ENCODE measurements at regions not wholly inside any gene's neighbourhood (a gene's known extent, or its start where the extent isn't known, plus 50 kb on each side); places are given as distances from the start of the nearest gene placed in this dataset.
"Not testable (repeated sequence)": the region's sequence is repeated elsewhere in the genome, so short reads cannot be mapped to it uniquely, and the experiment has no call there.

GRCh38 chr1:230558324-230558723 is 84.0 kb upstream of the COG2 start:
- DNase-seq (ENCODE audit: low read depth in 3 of 3, low spot score in 2 of 3) = no peak

- no peak for DNase-seq (ENCODE audit: low read depth in 3 of 3, low spot score in 2 of 3)
Observed at GRCh38 chr1:230556453-230556852, 85.8 kb upstream of the COG2 start.

GRCh38 chr1:230555814-230556213 is 86.5 kb upstream of the COG2 start:
- no peak for DNase-seq (ENCODE audit: low read depth in 3 of 3, low spot score in 2 of 3)

- DNase-seq (ENCODE audit: low read depth in 3 of 3, low spot score in 2 of 3) = no peak
Observed at GRCh38 chr1:230552880-230553279, 89.4 kb upstream of the COG2 start.

- not testable (repeated sequence) for DNase-seq (ENCODE audit: low read depth in 3 of 3, low spot score in 2 of 3)
Observed at GRCh38 chr1:230550945-230551344, 91.3 kb upstream of the COG2 start.

- DNase-seq (ENCODE audit: low read depth in 3 of 3, low spot score in 2 of 3) = no peak
Observed at GRCh38 chr1:230550428-230550827, 91.9 kb upstream of the COG2 start.

- DNase-seq (ENCODE audit: low read depth in 3 of 3, low spot score in 2 of 3) = no peak
Observed at GRCh38 chr1:230549625-230550024, 92.7 kb upstream of the COG2 start.

GRCh38 chr1:230548997-230549396 is 93.3 kb upstream of the COG2 start:
- no peak for DNase-seq (ENCODE audit: low read depth in 3 of 3, low spot score in 2 of 3)

GRCh38 chr1:230548357-230548756 is 93.9 kb upstream of the COG2 start:
- DNase-seq (ENCODE audit: low read depth in 3 of 3, low spot score in 2 of 3) = no peak

GRCh38 chr1:230545181-230545580 is 97.1 kb upstream of the COG2 start:
- no peak for DNase-seq (ENCODE audit: low read depth in 3 of 3, low spot score in 2 of 3)

GRCh38 chr1:230544758-230545157 is 97.5 kb upstream of the COG2 start:
- no peak for DNase-seq (ENCODE audit: low read depth in 3 of 3, low spot score in 2 of 3)

GRCh38 chr1:230543085-230543484 is 99.2 kb upstream of the COG2 start:
- no peak for DNase-seq (ENCODE audit: low read depth in 3 of 3, low spot score in 2 of 3)

- no peak for DNase-seq (ENCODE audit: low read depth in 3 of 3, low spot score in 2 of 3)
Observed at GRCh38 chr1:230542681-230543080, 99.6 kb upstream of the COG2 start.

- DNase-seq (ENCODE audit: low read depth in 3 of 3, low spot score in 2 of 3) = no peak
Observed at GRCh38 chr1:230542054-230542453, 100.2 kb upstream of the COG2 start.

GRCh38 chr1:230541306-230541705 is 101.0 kb upstream of the COG2 start:
- no peak for DNase-seq (ENCODE audit: low read depth in 3 of 3, low spot score in 2 of 3)

- no peak for DNase-seq (ENCODE audit: low read depth in 3 of 3, low spot score in 2 of 3)
Observed at GRCh38 chr1:230540421-230541155, 101.7 kb upstream of the COG2 start.

GRCh38 chr1:230537456-230537855 is 104.8 kb upstream of the COG2 start:
- DNase-seq (ENCODE audit: low read depth in 3 of 3, low spot score in 2 of 3) = no peak

GRCh38 chr1:230536641-230537155 is 105.6 kb upstream of the COG2 start:
- DNase-seq (ENCODE audit: low read depth in 3 of 3, low spot score in 2 of 3) = no peak

- no peak for DNase-seq (ENCODE audit: low read depth in 3 of 3, low spot score in 2 of 3)
Observed at GRCh38 chr1:230534224-230534623, 108.1 kb upstream of the COG2 start.

GRCh38 chr1:230531103-230531502 is 105.0 kb upstream of the PGBD5 start:
- DNase-seq (ENCODE audit: low read depth in 3 of 3, low spot score in 2 of 3) = no peak

GRCh38 chr1:230519246-230519645 is 93.1 kb upstream of the PGBD5 start:
- no peak for DNase-seq (ENCODE audit: low read depth in 3 of 3, low spot score in 2 of 3)

GRCh38 chr1:230518511-230518910 is 92.4 kb upstream of the PGBD5 start:
- no peak for DNase-seq (ENCODE audit: low read depth in 3 of 3, low spot score in 2 of 3)

GRCh38 chr1:230517786-230518185 is 91.7 kb upstream of the PGBD5 start:
- DNase-seq (ENCODE audit: low read depth in 3 of 3, low spot score in 2 of 3) = no peak
